HK-2 (cell line): ENCODE measurements at regions not wholly inside any gene's neighbourhood (a gene's known extent, or its start where the extent isn't known, plus 50 kb on each side); places are given as distances from the start of the nearest gene placed in this dataset.

ENCODE experiments used
- DNase-seq: peaks from one replicate; pipeline ENCODE4 v3.0.0-alpha.2; 2018; ENCODE audit not compliant: unreplicated experiment

DNA sequence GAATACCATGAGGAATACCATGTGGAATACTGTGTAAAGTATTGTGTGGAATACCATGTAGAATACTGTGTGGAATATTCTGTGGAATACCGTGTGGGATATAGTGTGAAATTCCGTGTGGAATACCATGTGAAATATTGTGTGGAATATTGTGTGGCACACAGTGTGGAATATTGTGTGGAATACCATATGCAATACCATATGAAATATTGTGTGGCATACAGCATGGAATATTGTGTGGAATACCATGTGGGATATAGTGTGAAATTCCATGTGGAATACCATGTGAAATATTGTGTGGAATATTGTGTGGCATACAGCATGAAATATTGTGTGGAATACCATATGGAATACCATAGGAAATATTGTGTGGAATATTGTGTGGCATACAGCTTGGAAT lies 135.1 kb upstream of the CHST15 start:
- no peak for DNase-seq

DNA sequence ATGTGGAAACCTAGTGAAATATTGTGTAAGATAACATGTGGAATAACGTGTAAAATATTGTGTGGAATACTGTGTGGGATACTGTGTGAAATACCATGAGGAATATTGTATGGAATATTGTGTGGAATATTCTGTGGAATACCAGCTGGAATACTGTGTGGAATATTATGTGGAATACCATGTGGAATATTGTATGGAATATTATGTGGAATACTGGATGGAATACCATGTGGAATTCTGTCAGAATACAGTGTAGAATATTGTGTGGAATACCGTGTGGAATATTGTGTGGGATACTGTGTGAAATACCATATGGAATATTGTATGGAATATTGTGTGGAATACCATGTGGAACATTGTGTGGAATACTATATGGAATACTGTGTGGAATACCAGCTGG lies 134.6 kb upstream of the CHST15 start:
- DNase-seq, result no peak

DNA sequence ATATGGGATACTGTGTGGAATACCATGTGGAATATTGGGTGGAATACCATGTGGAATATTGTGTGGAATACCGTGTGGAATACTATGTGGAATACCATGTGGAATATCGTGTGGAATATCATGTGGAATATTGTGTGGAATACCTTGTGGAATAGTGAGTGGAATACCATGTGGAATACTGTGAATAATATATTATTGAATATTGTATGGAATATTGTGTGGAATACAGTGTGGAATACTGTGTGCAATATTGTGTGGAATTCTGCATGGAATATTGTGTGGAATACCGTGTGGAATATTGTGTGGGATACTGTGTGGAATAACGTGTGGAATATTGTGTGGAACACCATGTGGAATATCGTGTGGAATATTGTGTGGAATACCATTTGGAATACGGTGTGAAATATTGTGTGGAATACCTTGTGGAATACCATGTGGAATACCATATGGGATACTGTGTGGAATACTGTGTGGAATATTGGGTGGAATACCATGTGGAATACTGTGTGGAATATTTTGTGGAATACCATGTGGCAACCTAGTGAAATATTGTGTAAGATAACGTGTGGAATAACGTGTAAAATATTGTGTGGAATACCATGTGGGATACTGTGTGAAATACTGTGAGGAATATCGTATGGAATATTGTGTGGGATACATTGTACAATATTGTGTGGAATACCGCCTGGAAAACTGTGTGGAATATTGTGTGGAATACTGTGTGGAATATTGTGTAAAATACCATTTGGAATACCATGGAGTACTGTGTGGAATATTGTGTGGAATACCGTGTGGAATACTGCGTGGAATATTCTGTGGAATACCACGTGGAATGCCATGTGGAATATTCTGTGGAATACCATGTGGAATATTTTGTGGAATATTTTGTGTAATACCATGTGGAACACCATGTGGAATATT lies 133.9 kb upstream of the CHST15 start:
- DNase-seq, result no peak

DNA sequence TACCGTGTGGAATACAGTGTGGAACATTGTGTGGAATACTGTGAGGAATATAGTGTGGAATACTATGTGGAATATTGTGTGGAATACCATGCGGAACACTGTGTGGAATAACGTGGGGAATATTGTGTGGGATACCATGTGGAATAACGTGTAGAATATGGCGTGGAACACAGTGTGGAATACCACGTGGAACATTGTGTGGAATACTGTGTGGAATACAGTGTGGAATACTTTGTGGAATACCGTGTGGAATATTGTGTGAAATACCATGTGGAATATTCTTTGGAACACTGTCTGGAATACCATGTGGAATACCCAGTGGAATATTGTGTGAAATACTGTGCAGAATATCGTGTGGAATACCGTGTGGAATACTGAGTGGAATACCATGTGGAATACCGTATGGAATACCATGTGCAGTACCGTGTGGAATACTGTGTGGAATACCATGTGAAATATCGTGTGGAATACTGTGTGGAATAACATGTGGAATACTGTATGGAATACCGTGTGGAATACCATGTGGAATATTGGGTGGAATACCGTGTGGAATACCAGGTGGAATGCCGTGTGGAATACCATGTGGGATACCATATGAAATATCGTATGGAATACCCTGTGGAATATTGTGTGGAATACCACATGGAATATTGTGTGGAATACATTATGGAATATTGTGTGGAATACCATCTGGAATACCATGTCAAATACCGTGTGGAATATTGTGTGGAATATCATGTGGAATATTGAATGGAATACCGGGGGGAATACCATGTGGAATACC lies 133.1 kb upstream of the CHST15 start:
- DNase-seq, result no peak

DNA sequence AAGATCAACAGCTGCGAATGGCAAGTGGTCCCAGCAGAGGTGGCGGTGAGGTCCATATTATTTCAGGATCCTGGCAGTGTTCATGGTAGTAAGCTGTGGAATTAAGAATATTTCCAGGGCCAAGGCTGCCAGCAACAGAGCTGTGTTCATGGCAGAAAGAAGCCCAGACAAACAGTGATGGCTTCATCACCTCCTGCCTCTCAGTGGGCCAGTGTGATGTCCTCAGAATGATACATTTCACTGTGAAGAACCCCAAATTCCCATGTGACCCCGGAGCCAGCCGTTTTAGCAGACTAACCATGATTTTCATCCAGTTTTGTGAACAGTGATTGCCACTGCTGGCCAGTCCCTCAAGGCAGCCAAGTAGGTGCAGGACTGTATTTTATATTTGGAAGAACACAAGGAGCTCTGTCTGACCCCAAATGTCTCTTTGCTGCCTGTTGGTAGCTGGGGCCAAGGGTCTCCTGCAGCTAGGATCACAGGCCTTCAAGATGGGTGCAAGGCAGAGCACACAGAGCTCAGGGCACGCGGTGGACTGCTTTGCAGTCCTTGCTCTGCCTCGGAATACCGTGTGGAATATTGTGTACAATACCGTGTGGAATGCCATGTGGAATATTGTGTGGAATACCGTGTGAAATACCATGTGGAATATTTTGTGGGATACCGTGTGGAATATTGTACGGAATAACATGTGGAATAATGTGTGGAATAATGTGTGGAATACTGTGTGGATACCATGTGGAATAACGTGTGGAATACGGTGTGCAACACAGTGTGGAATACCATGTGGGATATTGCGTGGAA lies 132.3 kb upstream of the CHST15 start:
- no peak for DNase-seq

DNA sequence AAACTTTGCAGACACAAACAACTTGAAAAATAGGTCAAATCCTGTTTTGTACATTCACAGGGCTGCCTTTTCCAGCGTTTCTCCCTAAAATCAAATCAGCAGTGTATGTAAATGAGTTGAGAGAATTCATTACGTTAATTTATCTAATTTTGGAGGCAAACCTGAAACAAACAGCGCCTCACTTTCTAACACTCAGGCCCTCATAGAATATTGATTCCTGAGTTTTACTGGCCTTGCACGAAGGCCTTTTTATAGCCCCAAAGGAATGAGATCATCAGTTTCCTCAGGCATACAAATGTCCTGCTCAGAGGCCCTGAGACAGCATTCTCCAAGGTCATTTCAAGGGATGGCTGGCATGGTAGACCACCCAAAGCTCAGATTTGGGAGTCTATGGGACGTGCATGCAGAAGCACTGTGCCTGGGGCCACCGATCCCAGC lies 131.7 kb upstream of the CHST15 start:
- DNase-seq, result no peak

DNA sequence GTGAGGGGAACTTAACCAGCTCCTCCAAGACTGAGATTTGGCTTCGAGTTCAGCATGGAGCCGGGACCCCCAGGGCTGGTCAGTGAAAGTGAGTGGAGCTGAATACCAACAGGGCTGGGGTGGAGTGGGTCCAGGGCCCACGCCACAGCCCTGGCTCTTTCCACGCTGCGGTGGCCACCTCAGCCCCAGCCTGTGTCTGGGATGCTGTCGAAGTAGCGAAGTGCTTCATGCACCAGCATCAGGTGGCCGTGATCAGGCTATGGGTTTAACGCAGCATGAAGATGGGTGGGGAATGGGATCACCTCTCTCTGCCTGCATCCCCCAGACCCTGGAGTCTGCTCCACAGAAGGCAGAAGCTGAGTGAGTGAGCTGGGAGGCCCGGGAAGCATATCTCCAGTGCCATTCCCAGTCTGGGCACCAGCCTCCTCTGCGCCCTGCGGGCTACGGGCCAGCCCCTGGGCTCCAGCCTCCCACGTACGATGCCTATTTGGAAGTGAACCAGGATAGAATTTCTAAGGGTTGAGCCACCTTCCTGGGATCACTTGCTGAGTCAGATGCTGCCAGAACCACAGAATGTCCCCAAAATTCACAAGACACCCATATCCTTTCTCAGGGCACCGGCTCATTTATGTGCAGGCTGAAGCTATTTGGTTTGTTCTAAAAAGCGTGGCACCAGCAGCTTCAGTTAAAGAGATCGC lies 131.1 kb upstream of the CHST15 start:
- no peak for DNase-seq

DNA sequence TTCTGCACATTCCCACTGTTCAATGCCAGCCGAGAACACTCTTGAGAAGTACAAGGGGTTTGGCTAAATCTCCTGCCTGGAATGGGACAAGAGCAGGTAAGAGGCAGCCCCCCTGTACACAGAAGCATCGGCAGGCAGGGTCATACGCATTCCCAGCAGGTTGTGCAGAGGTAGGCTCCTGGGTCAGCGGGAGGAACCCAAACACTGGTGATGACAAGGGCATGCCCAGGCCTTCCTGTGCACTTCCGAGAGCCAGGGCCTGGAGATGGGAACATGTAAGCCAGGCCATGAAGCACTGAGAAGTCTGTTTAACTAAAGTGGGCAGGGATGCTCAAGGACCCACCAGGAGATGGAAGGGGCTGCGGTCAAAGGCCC lies 130.3 kb upstream of the CHST15 start:
- DNase-seq, result no peak

DNA sequence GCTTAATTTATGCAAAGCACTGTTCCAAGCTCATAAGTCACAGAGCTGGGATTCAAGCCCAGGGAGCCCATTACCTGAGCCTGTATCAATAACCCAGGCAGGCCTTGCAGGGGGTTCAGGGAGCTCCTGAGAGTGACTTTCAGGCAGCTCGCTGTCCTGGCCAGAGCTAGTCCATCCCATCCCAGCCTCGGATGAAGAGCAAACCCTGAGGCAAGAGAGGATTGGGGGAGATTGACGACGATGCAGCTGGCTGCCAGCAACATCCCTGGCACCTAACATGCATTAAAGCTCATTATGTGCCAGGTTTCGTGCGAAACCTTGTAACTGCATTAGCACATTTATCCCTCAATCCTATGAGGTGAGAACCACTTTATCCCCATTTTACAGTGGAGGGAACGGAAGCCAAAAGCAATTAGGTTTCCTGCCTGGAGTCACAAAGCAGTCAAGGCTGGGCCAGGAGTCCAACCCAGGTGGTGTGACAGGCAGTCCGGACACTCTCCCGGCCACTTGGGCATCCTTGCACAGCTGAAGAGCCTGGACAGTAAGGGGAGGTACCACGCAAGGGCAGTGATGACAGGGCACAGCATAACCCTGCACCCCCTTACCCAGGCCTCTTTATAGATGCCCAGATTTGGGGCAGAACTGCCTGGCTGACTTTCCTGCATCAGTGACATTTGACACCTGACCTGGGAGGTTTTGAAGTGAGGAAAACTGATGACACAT lies 129.8 kb upstream of the CHST15 start:
- DNase-seq, result no peak

DNA sequence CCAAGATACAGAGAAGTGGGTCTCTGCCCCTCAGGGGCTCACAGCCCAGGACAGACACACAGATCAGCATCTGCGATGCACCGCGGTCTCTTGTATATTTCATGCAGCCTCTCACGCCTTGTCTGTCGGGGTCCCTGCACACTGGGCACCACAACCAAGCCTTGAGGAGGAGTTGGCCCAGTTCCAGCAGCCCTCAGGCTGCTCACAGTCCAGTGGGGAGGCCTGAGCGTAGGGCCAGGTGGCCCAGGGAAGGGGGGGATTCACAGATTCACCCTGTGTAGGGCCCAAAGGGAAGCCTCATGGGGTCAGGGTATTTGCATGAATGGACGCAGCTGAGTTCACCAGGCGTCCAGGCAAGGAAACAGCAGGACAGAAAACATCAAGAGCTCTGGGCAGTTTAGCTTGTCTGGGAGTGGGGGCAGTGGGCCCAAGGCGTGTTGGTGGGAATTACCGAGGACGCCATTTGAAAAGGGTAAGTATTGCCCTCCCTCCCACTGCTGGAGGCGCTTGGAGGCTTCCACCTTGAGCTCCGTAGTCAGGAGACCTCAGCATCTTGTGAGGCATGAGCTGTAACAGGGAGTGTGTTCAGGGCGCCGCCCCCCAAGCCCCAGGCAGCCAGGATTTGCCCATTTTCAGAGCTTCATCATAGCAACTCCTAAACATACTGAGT lies 129.1 kb upstream of the CHST15 start:
- DNase-seq, result no peak

DNA sequence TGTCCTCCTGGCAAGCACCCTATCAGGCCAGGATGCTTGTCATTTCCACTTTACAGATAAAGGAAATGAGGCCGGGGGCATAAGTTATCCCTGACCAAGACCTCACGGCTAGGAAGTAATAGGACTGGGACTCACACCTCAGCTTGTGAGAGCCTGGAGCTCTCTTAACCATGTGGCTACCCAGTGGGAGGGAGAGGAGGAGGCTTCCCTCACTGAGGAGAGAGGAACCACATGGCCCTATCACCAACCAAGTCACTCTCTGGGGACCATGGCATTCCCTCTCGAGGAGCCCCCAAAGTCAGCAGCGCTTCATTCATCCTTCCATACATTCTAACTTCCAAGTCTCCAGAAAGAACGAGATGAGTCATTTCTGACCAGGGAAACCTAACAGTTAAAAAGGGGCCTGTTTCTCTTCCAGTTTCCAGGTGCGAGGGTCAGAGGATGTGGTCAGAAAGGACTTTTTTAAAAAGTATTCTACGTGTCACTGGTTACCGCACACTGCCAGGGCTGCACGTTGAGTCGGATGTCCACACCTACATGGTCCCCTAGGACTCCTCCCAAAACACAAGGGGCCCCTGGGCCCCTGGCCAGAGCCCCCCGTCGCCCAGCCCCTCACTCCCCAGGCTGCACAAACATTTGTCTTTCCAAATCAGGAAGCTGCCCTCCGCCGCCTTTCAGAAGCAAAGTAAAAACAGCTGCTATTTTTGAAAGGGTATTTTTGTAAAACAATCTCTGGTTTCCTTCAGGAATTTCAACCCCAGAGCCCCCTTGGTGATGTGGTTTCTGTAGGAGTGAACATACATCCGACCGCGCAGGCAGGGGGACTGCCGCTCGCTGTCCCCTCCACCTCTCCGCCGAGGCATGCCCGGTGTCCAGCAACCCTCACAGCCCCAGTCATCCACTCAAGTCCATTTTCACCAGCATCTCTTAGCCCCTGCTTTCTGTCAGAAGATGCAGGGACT lies 128.2 kb upstream of the CHST15 start:
- no peak for DNase-seq

DNA sequence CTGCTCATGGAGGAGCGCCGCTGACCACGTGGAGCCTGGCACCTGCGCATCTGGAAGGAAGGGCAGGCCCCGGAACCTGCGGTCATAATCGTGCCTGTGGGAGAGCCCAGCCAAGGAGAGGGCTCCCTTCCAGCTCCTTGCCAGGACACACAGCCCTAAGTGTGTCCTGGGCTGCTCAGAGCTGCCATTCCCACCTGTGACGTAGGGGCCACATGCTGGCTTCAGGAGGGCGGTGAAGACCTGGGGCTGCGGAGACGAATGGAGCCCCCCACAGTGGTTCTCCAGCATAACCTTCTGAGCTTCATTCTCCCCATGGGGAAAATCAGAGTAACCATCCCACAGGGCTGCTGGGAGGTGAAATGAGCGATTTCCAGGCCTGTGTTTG lies 127.6 kb upstream of the CHST15 start:
- DNase-seq, result no peak

DNA sequence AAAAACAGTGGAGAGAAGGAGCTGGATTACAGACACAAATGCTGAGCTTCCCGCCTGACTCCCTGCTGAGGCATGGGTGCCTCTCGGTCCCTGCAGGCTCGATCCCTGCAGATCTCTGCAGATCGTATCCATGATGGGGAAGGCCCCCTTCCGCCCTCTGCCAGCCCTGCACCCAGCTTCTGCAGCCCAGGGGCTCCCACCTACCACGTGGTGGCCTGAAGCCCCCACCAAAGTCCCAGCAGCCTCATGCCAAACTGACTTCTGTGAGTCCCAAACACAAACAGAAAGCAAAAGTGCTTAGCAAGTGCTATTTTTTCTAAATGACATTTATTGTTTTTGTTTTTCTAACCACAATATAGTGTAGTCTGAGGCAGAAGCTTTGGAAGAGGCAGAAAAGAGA lies 127.1 kb upstream of the CHST15 start:
- DNase-seq, result no peak

DNA sequence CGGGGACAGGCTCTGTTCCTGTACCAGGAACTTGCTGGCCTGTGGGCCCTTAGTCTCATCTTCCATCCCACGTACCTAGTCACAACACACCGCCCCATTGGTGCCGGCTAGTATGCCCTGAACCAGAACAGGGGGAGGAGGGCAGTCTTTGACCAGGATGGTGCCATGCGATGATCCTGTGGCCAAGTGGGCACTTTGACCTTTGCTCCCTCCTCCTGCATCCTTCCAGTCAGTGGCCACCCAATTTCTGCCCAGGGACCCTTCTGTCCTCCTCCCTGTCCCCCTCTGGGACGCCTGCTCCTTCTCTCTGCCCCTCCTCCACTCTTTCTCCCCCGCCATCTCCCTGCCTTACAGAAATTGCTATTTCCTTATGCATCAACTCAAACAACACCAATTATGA lies 126.3 kb upstream of the CHST15 start:
- DNase-seq, result no peak

DNA sequence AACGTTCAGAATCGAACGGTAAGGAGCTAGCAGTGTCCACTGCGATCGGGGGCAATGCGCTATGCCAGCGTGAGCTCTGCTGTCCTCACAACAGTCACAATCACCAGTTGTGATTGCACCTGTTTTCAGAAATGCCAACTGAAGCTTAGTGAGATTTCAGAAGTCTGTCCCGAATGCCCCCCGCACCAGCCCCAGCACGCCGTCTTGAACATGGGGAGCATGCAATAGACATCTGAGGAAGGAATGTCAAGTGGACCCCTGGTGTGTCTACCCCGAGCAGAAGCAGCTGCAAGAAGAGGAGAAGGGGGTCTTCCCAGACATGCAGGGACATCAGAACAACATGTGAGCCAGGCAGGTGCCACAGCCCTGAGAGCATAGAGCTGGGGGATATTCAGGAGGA lies 125.7 kb upstream of the CHST15 start:
- DNase-seq, result no peak

DNA sequence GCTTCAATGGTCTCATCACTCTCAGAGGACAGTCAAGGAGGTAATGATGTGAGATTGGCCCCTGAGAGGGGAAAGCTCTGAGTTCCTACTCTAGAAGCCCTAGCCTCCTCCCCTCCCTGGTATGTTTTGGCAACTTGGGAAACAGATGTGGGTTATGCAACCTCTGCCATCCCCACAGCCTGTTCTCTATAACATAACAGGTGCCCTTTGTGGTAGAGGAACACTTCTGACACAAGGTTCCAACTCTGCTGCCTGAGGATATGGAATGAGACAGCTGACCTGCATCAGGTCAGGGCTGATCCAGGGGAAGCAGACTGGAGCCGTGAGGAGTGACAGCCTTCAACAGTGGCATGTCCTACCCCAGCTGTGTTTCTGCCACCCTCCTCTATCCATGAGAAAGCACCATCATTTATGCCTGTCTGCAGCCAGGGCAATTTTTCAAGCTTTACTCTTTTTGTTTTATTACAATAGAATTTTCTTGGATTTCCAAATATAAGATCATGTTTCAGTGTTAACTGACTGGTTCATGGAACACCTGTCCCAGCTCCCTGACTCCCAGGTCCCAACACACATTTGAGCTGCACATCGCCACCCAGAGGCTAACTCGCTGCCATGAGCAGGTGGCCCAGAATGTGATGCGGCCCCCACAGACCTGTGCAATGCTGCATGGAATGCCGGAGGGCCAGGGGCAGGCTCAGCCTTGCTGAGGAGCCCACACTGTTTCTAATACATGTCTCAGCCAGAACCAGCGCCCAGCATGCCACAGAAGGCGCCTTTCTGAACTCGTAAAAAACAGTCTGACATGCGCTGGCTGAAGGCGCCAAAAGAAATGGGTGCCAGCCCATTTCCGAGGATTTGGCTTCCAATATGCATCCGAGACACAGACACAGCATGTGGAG lies 124.8 kb upstream of the CHST15 start:
- no peak for DNase-seq

DNA sequence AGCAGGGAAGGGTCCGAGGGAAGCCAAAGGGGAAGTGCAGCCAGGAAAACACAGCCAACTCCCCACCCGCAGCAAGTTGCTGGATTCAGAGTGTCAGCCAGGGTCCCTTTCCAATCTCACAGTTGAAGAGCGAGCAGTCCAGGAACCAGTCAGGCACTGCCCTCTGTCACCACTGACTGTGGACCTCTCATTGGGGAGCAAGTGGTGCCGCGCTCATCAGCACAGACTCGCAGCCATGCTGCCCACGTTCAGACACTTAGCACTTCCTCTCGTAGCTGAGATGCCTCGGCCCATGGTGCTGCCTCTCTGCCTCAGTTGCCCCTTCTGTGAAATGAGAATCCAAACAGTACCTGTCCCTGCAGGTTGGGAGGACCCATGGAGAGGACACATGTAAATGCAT lies 123.6 kb upstream of the CHST15 start:
- no peak for DNase-seq
